GM19351 (cell line): ENCODE measurements at regions not wholly inside any gene's neighbourhood (a gene's known extent, or its start where the extent isn't known, plus 50 kb on each side); places are given as distances from the start of the nearest gene placed in this dataset.

Experiments
- ATAC-seq: cut with Tn5 transposase; IDR thresholded peaks from one replicate; pipeline ENCODE4 v1.9.1; 2021; ENCODE audit warnings: mild to moderate bottlenecking, moderate library complexity; ENCODE audit not compliant: unreplicated experiment

- ATAC-seq: no peak
These were observed 1629.0 kb downstream of the ARAP2 start for GRCh38 chr4:34615315-34615714.

GRCh38 chr4:34619531-34620162 is 1624.7 kb downstream of the ARAP2 start:
- no peak for ATAC-seq

DNA sequence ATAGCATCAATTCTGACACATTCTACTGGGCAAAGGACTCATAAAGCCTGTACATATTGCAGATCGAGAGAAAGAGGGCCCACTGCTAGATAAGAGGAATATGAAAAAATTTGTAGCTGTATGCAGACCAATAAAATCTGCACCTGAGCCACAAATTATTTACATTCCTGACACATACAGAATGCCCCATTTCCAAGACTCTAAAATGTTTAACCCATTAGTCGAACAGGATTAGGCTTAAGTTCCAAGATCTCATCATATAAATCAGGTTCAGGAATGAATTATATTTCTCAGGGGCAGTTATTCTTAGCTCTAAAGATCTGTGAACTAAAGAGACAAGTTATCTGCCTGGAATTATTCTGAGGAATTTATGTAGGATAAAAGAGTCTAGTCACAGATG is 1615.8 kb downstream of the ARAP2 start:
- ATAC-seq: no peak

- ATAC-seq: no peak
These were observed 1614.9 kb downstream of the ARAP2 start for GRCh38 chr4:34629451-34629850.

DNA sequence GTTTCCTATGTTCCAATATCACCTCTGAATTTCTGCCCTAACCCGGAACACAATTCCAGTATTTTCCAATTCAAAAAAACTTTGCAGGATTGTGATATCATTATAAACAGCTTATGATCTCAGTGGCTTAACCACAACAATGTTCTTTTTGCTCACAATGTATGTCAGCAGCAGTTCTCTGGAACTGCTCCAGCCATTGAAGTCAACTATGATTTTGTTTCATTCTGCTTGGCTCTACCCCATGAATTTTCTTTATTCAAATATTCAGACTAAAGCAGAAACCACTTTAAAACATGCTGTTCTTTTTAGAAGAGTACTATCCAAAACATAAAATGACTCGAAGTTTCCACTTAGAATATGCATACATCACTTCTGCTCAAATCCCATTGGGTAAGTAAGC is 1611.1 kb downstream of the ARAP2 start:
- ATAC-seq: no peak

- no peak for ATAC-seq
These were observed 1607.7 kb downstream of the ARAP2 start for GRCh38 chr4:34636623-34637022.

DNA sequence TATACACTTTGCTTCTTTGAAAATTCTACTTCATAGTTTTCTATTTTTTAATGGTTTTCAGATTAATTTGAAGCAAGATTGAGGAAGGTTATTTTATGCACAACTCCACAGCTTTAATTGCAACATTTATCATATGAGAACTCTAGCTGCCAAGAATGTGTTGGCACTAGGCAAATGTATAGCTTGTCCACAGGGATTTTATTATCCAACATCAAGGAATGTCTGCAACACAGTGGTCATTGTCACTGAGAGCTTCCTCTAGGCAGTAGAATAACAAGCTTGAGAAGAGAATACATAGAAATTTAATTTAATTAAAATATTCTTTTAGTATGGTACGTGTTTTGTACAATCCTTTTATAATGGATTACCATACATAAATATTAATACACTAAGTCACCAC is 1600.8 kb downstream of the ARAP2 start:
- ATAC-seq: no peak

- no peak for ATAC-seq
These were observed 1599.7 kb downstream of the ARAP2 start for GRCh38 chr4:34644579-34645115.

DNA sequence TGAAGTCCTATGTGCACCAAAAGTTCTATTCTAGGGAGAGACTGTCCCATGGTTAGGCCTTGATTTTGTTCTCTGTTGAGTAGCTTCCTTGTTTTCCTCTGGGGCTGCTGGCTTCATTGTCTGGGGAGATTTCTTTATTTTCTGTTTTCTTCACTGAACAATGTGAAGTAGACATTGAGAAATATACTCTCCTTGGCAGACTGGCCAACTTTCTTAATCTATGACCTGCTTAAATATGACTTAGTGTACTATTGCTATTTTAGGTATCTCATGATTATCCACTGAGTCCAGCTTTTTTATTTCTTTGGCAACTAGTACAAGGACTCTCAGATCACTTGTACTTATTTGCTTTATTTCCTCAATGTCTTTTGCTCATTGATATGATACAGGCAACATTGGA is 1594.6 kb downstream of the ARAP2 start:
- ATAC-seq: no peak

- ATAC-seq: no peak
These were observed 1580.3 kb downstream of the ARAP2 start for GRCh38 chr4:34664051-34664450.

DNA sequence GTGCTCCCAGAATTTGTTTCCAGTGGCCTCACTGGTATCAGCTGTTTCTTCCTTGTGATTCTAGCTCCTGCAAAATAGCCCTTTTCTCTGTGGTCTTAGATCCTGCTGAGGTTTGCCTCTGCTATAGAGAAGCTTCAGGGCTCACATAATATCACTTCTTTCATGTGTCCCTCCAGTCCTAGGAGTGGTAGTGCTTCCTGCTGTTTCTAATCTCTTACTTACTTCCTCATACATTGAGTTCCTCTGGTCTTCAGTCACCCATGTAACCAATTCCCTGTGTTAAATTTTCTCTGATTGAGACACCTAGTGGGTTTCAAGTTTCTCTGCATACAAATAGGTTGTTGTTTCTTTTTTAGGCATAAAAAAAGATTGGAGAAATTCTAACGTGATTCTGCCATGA is 1567.9 kb downstream of the ARAP2 start:
- ATAC-seq: no peak

- no peak for ATAC-seq
These were observed 1565.9 kb downstream of the ARAP2 start for GRCh38 chr4:34678431-34678830.

GRCh38 chr4:34679228-34679627 is 1565.1 kb downstream of the ARAP2 start:
- no peak for ATAC-seq

DNA sequence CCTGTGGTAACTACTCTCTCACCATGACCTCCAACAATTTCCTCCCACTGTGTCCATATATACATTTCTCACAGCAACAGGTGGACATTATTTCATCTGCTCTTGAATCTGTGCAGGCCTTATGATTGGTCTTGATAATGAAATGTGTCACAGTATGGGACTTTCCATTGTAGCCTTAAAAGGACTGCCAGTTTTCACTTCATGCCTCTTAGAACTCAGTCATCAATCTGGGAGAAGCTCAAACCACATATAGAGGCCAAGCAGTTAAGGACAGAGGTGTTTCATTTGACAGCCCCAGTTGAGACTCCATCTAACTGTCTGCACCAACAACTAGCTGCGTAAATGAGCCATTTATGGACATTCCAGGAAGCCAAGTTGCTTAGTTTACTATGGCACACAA is 1534.8 kb downstream of the ARAP2 start:
- no peak for ATAC-seq

DNA sequence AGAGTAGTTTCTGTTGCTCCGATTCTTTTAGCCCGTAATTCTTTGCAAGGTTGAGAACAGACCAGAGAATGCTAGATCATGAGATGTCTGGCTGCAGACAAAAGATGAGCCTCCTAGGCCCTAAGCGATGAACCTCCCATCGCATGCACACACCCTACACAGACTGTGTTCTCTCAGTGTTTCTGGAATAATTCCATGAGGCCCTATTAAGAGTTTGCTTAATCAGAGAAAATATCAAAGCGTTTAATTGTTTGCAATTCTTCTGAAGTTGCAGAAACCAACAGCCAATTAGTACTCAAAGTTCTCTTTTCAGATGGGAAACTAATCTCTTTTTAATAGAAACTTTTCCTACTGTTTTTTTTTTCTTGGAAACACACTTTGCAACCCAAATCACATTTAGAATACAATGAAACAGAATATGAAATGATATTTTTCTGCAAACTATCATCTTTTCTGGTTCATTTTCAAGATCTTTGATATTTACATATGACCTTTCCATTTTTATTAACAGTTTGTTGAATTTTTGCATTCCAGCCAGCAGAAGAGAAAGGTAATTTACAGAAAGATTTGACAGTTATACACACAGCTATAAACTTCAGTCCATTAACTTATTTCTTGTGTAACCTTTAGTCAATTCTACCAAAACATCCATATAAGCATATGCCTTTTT is 1525.6 kb downstream of the ARAP2 start:
- no peak for ATAC-seq

DNA sequence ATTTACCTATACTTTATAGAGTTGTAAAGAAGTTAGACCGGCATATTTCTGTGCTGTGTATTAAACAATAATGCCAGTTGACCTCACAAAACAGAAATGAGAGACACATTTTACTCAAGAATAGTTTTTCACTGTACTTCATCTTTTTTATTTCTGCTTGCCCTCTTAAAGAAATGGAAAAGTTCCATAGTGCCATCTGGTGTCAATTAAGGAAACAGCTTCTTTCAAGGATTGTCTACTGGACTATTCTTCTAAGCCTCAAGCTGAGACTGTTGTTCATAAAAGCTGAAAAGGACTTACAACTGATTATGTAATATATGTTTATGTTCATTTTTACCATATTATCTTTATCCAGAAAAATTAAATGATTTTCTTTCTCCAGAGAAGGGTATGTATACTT is 1523.7 kb downstream of the ARAP2 start:
- peak; percentile 63 for ATAC-seq

- no peak for ATAC-seq
These were observed 1522.5 kb downstream of the ARAP2 start for GRCh38 chr4:34721835-34722234.

DNA sequence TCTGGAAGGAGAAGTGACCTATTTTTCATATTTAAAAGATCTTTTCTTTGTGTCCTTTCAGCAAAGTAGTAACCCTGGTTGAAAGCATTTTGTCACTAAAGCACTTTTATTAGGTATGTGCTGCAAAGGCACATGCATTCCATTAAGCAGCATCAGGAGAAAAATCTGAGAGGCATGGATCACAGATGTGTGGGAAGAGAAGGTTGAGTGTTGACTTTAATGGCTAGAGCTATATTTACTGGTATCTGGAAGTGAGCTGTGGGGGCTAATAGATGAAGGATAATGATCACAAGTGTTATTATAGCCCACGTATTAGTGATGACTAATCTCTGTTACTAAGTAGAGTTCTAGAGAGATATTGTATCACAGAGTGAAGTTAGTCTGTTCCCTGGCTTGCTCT is 1520.7 kb downstream of the ARAP2 start:
- no peak for ATAC-seq

GRCh38 chr4:34724491-34724890 is 1519.8 kb downstream of the ARAP2 start:
- ATAC-seq: no peak

- no peak for ATAC-seq
These were observed 1513.2 kb downstream of the ARAP2 start for GRCh38 chr4:34731070-34731469.

- no peak for ATAC-seq
These were observed 1512.0 kb downstream of the ARAP2 start for GRCh38 chr4:34732176-34732950.
